SU-DHL-6 (cell line): ENCODE measurements at regions not wholly inside any gene's neighbourhood (a gene's known extent, or its start where the extent isn't known, plus 50 kb on each side); places are given as distances from the start of the nearest gene placed in this dataset.

ENCODE experiments used
- CTCF ChIP-seq: fragments of 200-600 bp; sonication (generic); IDR thresholded peaks from one replicate; pipeline ENCODE4 v1.5.1; 2017; ENCODE audit warnings: antibody characterized with exemption, mild to moderate bottlenecking, low read length, moderate library complexity; ENCODE audit not compliant: insufficient read depth, poor library complexity, severe bottlenecking
- EZH2phosphoT487 ChIP-seq: fragments of 200-600 bp; sonication (generic), shearing (Covaris generic); conservative IDR thresholded peaks from 2 replicates; pipeline ENCODE4 v1.6.1; 2018; ENCODE audit warnings: mild to moderate bottlenecking, antibody characterized with exemption, low read length, moderate library complexity, mixed read lengths

- no peak for TF ChIP-seq CTCF
- no peak for TF ChIP-seq EZH2phosphoT487
These were observed 118.3 kb upstream of the FAM20A start for GRCh38 chr17:68719431-68719830.
